GM23338 (cell line): ENCODE measurements at regions not wholly inside any gene's neighbourhood (a gene's known extent, or its start where the extent isn't known, plus 50 kb on each side); places are given as distances from the start of the nearest gene placed in this dataset.
A peak's percentile ranks its signal among the peaks of the same experiment; 100 is the strongest.

Experiments used
- ATAC-seq: fragments of 200-7000 bp; cut with Tn5 transposase; 3 replicates; pipeline ENCODE4 v1.9.1; 2020
- DNase-seq: peaks from one replicate; pipeline ENCODE4 v3.0.0-alpha.2; 2015; ENCODE audit warnings: low spot score
- H2AFZ ChIP-seq: fragments of 200-600 bp; sonication (generic); 2 replicates; pipeline ENCODE4 v1.8.0; 2016; ENCODE audit warnings: antibody characterized with exemption, mild to moderate bottlenecking, moderate library complexity
- H3F3A ChIP-seq: fragments of 200-600 bp; sonication (generic); replicated peaks from 2 replicates; pipeline ENCODE4 v1.8.0; 2017; ENCODE audit warnings: antibody characterized with exemption, mixed run types, low read depth
- H3K27ac ChIP-seq: fragments of 200-600 bp; sonication (generic); 2 replicates; pipeline ENCODE4 v1.6.1; 2016; ENCODE audit warnings: low read depth
- H3K27me3 ChIP-seq: fragments of 200-600 bp; sonication (generic); 2 replicates; pipeline ENCODE4 v1.8.0; 2016; ENCODE audit warnings: mild to moderate bottlenecking, mixed run types, moderate library complexity; ENCODE audit not compliant: insufficient read depth
- H3K36me3 ChIP-seq: fragments of 200-600 bp; sonication (generic); 2 replicates; pipeline ENCODE4 v1.8.0; 2016; ENCODE audit warnings: mild to moderate bottlenecking; ENCODE audit not compliant: insufficient read depth
- H3K4me1 ChIP-seq: fragments of 200-600 bp; sonication (generic); 2 replicates; pipeline ENCODE4 v1.8.0; 2016; ENCODE audit warnings: mild to moderate bottlenecking, moderate library complexity; ENCODE audit not compliant: insufficient read depth
- H3K4me2 ChIP-seq: fragments of 200-600 bp; sonication (generic); 2 replicates; pipeline ENCODE4 v1.7.1; 2017; ENCODE audit warnings: mixed run types
- H3K4me3 ChIP-seq: fragments of 200-600 bp; sonication (generic); 2 replicates; pipeline ENCODE4 v1.6.1; 2016; ENCODE audit warnings: mixed run types
- H3K79me2 ChIP-seq: fragments of 200-600 bp; sonication (generic); replicated peaks from 2 replicates; pipeline ENCODE4 v1.8.0; 2017; ENCODE audit warnings: mild to moderate bottlenecking; ENCODE audit not compliant: insufficient read depth
- H3K9me2 ChIP-seq: fragments of 200-600 bp; sonication (generic); 2 replicates; pipeline ENCODE4 v1.8.0; 2017; ENCODE audit not compliant: insufficient read depth
- H4K20me1 ChIP-seq: fragments of 200-600 bp; sonication (generic); replicated peaks from 2 replicates; pipeline ENCODE4 v1.8.0; 2017; ENCODE audit warnings: mild to moderate bottlenecking; ENCODE audit not compliant: insufficient read depth
- H3K27ac Mint-ChIP-seq: 2 replicates; pipeline ENCODE4 v1.8.0; 2020; ENCODE audit warnings: inconsistent platforms, mild to moderate bottlenecking, moderate library complexity, mixed read lengths
- H3K27me3 Mint-ChIP-seq: 3 replicates; pipeline ENCODE4 v1.8.0; 2022; ENCODE audit warnings: low read depth, mild to moderate bottlenecking, moderate library complexity, mixed read lengths, inconsistent platforms; ENCODE audit not compliant: insufficient read depth, poor library complexity
- H3K36me3 Mint-ChIP-seq: 3 replicates; pipeline ENCODE4 v1.8.0; 2021; ENCODE audit warnings: low read depth, mild to moderate bottlenecking, inconsistent platforms, moderate library complexity, mixed read lengths
- H3K4me1 Mint-ChIP-seq: 3 replicates; pipeline ENCODE4 v1.8.0; 2020; ENCODE audit warnings: mild to moderate bottlenecking, inconsistent platforms, mixed read lengths
- H3K4me3 Mint-ChIP-seq: 3 replicates; pipeline ENCODE4 v1.8.0; 2021; ENCODE audit warnings: moderate library complexity, mild to moderate bottlenecking, inconsistent platforms, mixed read lengths
- H3K9me3 Mint-ChIP-seq: 3 replicates; pipeline ENCODE4 v1.8.0; 2020; ENCODE audit warnings: moderate library complexity, mild to moderate bottlenecking, inconsistent platforms, mixed read lengths
- CREB1 ChIP-seq: fragments of 250-450 bp; sonication (Bioruptor Pico); IDR thresholded peaks from 2 replicates; pipeline ENCODE4 v1.5.0; 2020; ENCODE audit warnings: low read depth, mild to moderate bottlenecking, moderate library complexity
- EZH2phosphoT487 ChIP-seq: fragments of 200-600 bp; sonication (generic); IDR thresholded peaks from one replicate; pipeline ENCODE4 v1.8.1; 2018; ENCODE audit warnings: antibody characterized with exemption; ENCODE audit not compliant: unreplicated experiment
- NANOG ChIP-seq: IDR thresholded peaks from 2 replicates; pipeline ENCODE4 v1.6.1; 2016; ENCODE audit warnings: antibody characterized with exemption, borderline replicate concordance
- POLR2AphosphoS5 ChIP-seq: IDR thresholded peaks from 2 replicates; pipeline ENCODE4 v1.6.1; 2016; ENCODE audit warnings: antibody characterized with exemption, low read depth
- STAT1 ChIP-seq: IDR thresholded peaks from one replicate; pipeline ENCODE4 v1.6.1; 2016; ENCODE audit warnings: antibody characterized with exemption; ENCODE audit not compliant: unreplicated experiment
- ZNF114 ChIP-seq: fragments of 250-450 bp; sonication (Bioruptor Pico); IDR thresholded peaks from 2 replicates; pipeline ENCODE4 v1.5.0; 2020; ENCODE audit warnings: mild to moderate bottlenecking, moderate library complexity
- TF ChIP-seq, protein P1 (sequence below): IDR thresholded peaks from 2 replicates; pipeline ENCODE4 v1.6.1; 2016; ENCODE audit warnings: antibody characterized with exemption
- TF ChIP-seq, protein P2 (sequence below), 2 experiments: fragments of 200-600 bp in 1 of 2; sonication (generic) in 1 of 2; conservative IDR thresholded peaks; 2 replicates each; pipeline versions ENCODE4 v1.5.1 to v1.6.1; 2016 to 2017; ENCODE audit warnings: antibody characterized with exemption in 2 of 2, low read depth in 2 of 2, mild to moderate bottlenecking in 2 of 2, moderate library complexity in 1 of 2

DNA sequence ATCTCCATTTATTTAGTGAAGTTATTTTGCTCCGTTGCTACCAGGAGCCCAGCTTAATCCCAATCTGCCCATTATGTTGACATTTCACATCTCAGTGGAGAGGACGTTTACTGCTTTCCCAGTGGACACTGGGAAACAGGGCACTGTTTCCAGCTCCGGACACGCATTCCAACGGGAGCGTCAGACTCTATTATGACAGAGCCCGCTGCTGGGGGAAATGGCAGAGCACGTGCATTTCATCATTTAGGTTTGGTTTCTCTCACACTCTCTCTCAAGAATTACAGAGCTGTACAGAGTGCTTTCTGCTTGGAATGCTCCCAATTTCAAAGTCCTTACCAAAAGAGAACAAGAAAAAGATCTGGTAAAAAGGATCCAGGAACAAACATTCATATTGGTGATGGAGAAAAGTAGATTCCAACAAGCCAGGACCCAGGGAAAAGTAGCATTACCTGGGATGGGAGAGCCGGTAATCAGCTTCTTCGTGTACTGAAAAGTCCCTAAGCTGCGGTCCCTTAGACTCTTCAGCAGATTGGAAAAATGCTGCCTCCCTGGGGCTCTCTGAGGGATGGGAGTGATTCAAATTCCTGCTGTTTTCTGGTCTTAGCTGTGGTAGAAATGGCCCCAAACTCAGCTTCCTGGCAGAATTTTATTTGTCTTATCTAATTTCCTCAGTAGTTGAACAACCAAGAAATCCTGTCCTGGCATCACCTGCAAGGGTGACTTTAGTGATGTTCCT lies 136.0 kb upstream of the THBS1 start:
- TF ChIP-seq POLR2AphosphoS5: no peak
- TF ChIP-seq, protein P1, sequence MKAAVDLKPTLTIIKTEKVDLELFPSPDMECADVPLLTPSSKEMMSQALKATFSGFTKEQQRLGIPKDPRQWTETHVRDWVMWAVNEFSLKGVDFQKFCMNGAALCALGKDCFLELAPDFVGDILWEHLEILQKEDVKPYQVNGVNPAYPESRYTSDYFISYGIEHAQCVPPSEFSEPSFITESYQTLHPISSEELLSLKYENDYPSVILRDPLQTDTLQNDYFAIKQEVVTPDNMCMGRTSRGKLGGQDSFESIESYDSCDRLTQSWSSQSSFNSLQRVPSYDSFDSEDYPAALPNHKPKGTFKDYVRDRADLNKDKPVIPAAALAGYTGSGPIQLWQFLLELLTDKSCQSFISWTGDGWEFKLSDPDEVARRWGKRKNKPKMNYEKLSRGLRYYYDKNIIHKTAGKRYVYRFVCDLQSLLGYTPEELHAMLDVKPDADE: no peak
- TF ChIP-seq ZNF114 (CRISPR knock-in tag): no peak
- TF ChIP-seq, protein P2, sequence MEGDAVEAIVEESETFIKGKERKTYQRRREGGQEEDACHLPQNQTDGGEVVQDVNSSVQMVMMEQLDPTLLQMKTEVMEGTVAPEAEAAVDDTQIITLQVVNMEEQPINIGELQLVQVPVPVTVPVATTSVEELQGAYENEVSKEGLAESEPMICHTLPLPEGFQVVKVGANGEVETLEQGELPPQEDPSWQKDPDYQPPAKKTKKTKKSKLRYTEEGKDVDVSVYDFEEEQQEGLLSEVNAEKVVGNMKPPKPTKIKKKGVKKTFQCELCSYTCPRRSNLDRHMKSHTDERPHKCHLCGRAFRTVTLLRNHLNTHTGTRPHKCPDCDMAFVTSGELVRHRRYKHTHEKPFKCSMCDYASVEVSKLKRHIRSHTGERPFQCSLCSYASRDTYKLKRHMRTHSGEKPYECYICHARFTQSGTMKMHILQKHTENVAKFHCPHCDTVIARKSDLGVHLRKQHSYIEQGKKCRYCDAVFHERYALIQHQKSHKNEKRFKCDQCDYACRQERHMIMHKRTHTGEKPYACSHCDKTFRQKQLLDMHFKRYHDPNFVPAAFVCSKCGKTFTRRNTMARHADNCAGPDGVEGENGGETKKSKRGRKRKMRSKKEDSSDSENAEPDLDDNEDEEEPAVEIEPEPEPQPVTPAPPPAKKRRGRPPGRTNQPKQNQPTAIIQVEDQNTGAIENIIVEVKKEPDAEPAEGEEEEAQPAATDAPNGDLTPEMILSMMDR (conservative IDR thresholded peaks at IDR 0.05; ENCODE audit: low read depth in 2 of 2): peak in 1 of 2 experiments; percentile 19; a peak in 2 of 4 replicates
- Histone ChIP-seq H3K27ac (no peak overlapping the region), H4K20me1 (no peaks in the 10 kb centered on the region), H3K4me1 (no peaks in the 10 kb centered on the region), H3F3A (no peaks in the 10 kb centered on the region), H3K79me2 (no peaks in the 10 kb centered on the region), H3K27me3 (no peaks in the 10 kb centered on the region), H2AFZ (peak overlapping the region; percentile 9; the same call in 1 of the 2 replicates), H3K4me3 (no peak overlapping the region), H3K36me3 (no peaks in the 10 kb centered on the region), H3K9me2 (peaks cover 20% of the 10 kb centered on the region), H3K4me2 (no peak overlapping the region)
- Mint-ChIP-seq H3K9me3 (peaks cover 4% of the 10 kb centered on the region; the same call in 1 of the 3 replicates), H3K4me3 (no peak overlapping the region), H3K36me3 (0 out of 3 replicates have a peak, but pooled peaks cover under 1% of the 10 kb centered on the region), H3K27me3 (no peaks in the 10 kb centered on the region), H3K4me1 (peaks cover 19% of the 10 kb centered on the region), H3K27ac (no peak overlapping the region)
- peak; percentile 44 for DNase-seq
- peak; percentile 56 for ATAC-seq

DNA sequence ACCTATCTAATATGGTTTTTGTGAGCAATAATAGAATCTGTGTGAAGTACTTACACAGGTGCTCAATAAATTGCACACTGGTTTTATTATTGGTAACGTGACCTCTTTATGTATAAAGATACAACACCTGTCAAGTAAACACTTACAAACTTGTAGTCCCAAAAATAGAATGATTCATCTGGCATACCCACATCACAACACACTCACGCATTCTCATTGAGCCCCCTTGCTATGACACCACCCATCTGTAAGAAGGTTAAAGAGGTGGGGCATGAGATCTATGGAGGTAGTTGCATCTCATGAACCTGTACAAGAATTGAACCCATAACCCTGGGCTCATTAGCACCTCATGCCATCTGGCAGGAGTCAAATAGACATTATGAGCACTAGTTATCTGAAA lies 134.9 kb upstream of the THBS1 start:
- H3K36me3 Mint-ChIP-seq: peaks cover 3% of the 10 kb centered on the region; the same call in 1 of the 3 replicates
- ATAC-seq (no peak), DNase-seq (no peak)
- H3K27ac Mint-ChIP-seq: no peak overlapping the region
- no peak overlapping the region for H3K27ac ChIP-seq
- peaks cover 19% of the 10 kb centered on the region for H3K4me1 Mint-ChIP-seq
- no peaks in the 10 kb centered on the region for H3K27me3 Mint-ChIP-seq
- no peaks in the 10 kb centered on the region for H4K20me1 ChIP-seq
- no peak overlapping the region for H3K4me3 Mint-ChIP-seq
- H3K4me2 ChIP-seq: no peak overlapping the region
- H2AFZ ChIP-seq: no peak overlapping the region
- H3K79me2 ChIP-seq: no peaks in the 10 kb centered on the region
- no peaks in the 10 kb centered on the region for H3K36me3 ChIP-seq
- no peaks in the 10 kb centered on the region for H3F3A ChIP-seq
- no peaks in the 10 kb centered on the region for H3K4me1 ChIP-seq
- H3K9me2 ChIP-seq: peaks cover 20% of the 10 kb centered on the region
- TF ChIP-seq CREB1 (CRISPR knock-in tag): no peak
- no peak for TF ChIP-seq EZH2phosphoT487
- TF ChIP-seq NANOG: no peak
- no peak for TF ChIP-seq STAT1
- no peaks in the 10 kb centered on the region for H3K27me3 ChIP-seq
- peaks cover 12% of the 10 kb centered on the region; the same call in 2 of the 3 replicates for H3K9me3 Mint-ChIP-seq
- H3K4me3 ChIP-seq: no peak overlapping the region
